ENCODE measurements at regions not wholly inside any gene's neighbourhood (a gene's known extent, or its start where the extent isn't known, plus 50 kb on each side); places are given as distances from the start of the nearest gene placed in this dataset.

DNA sequence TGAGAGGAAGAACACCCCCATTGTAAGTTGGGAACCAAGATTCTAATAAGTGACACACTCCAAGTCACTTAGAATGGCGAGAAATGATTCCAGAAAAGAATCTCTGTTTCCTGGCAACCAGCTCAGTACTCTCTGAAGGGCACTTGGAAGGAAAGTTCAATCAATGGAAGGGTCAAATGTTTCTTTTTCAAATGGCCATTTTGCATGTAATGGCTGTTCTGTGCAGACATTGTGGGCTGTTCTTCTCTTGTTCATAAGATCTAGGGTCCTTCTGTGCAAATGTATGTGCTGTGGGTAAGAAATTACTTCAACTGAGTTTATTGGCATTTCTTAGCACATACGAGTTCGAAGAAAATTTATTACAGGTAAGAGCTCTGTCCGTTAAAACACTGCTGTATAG, 145.3 kb downstream of the EVX1 start:
- no peak for TF ChIP-seq TEAD4 (IDR thresholded peaks at IDR 0.05)
- no peak for TF ChIP-seq EGR1 (IDR thresholded peaks at IDR 0.05)

DNA sequence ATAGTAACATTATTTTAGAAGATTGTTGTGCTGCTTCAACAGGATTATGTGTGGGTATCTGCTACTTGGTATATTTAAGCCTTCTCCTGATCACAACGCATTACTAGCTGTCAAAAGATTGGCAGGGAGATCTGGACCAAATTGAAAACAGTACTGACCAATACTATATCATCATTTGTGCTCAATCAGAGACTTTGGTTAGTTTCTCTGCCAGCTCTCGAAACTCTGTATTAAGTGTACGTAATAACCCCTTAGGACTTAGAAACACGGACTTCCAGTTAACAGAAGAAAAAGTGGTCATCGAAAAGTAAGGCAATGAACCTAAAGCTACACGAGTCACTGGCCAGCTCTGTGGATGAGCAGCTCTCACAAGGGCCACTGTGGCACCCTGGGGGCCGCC, 146.0 kb downstream of the EVX1 start:
- TF ChIP-seq EP300 (IDR thresholded peaks at IDR 0.05; ENCODE audit: borderline replicate concordance) = no peak
- no peak for TF ChIP-seq ZBTB7A (IDR thresholded peaks at IDR 0.05; ENCODE audit: low read depth)
- TF ChIP-seq YY1 (IDR thresholded peaks at IDR 0.05; ENCODE audit: low read depth) = no peak
- TF ChIP-seq, protein P1, sequence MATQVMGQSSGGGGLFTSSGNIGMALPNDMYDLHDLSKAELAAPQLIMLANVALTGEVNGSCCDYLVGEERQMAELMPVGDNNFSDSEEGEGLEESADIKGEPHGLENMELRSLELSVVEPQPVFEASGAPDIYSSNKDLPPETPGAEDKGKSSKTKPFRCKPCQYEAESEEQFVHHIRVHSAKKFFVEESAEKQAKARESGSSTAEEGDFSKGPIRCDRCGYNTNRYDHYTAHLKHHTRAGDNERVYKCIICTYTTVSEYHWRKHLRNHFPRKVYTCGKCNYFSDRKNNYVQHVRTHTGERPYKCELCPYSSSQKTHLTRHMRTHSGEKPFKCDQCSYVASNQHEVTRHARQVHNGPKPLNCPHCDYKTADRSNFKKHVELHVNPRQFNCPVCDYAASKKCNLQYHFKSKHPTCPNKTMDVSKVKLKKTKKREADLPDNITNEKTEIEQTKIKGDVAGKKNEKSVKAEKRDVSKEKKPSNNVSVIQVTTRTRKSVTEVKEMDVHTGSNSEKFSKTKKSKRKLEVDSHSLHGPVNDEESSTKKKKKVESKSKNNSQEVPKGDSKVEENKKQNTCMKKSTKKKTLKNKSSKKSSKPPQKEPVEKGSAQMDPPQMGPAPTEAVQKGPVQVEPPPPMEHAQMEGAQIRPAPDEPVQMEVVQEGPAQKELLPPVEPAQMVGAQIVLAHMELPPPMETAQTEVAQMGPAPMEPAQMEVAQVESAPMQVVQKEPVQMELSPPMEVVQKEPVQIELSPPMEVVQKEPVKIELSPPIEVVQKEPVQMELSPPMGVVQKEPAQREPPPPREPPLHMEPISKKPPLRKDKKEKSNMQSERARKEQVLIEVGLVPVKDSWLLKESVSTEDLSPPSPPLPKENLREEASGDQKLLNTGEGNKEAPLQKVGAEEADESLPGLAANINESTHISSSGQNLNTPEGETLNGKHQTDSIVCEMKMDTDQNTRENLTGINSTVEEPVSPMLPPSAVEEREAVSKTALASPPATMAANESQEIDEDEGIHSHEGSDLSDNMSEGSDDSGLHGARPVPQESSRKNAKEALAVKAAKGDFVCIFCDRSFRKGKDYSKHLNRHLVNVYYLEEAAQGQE (IDR thresholded peaks at IDR 0.05; ENCODE audit: low read depth) = no peak
- TF ChIP-seq NFIC (IDR thresholded peaks at IDR 0.05) = no peak
- TF ChIP-seq, protein P2, sequence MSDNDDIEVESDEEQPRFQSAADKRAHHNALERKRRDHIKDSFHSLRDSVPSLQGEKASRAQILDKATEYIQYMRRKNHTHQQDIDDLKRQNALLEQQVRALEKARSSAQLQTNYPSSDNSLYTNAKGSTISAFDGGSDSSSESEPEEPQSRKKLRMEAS (IDR thresholded peaks at IDR 0.05) = no peak
- no peak for TF ChIP-seq EGR1 (IDR thresholded peaks at IDR 0.05)
- TF ChIP-seq TAF1 (IDR thresholded peaks at IDR 0.05; ENCODE audit: low read depth) = no peak
- no peak for TF ChIP-seq FOXM1 (IDR thresholded peaks at IDR 0.05; ENCODE audit: borderline replicate concordance, low read depth)
- TF ChIP-seq, protein P3, sequence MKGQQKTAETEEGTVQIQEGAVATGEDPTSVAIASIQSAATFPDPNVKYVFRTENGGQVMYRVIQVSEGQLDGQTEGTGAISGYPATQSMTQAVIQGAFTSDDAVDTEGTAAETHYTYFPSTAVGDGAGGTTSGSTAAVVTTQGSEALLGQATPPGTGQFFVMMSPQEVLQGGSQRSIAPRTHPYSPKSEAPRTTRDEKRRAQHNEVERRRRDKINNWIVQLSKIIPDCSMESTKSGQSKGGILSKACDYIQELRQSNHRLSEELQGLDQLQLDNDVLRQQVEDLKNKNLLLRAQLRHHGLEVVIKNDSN (IDR thresholded peaks at IDR 0.05) = no peak
- no peak for TF ChIP-seq TCF12 (IDR thresholded peaks at IDR 0.05; ENCODE audit: low read depth)
- no peak for TF ChIP-seq RAD21 (IDR thresholded peaks at IDR 0.05; ENCODE audit: low read depth)
- no peak for TF ChIP-seq TEAD4 (IDR thresholded peaks at IDR 0.05)
- no peak for TF ChIP-seq CREB1 (IDR thresholded peaks at IDR 0.05; ENCODE audit: low read depth)
- no peak for TF ChIP-seq CEBPB (IDR thresholded peaks at IDR 0.05)

DNA sequence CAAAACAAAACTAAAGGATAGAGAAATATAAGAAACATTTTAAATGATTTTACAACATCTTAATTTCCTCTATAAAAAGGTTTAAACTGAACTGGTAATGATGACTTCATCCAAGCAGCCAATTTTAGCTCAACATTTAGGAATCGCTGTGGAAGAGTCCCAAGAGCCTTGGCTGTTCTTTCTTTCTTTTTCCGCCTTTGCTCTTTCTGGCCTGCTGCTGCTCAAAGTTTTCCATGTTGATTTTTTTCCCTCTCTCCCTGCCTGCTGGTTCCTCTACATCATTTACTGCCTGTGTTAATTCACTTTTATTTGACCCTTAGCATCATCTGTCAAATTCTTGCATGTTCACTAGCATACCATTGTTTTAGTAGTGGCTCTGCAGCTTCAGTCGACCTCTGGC, 146.9 kb downstream of the EVX1 start:
- TF ChIP-seq CEBPB (IDR thresholded peaks at IDR 0.05) (no peak), FOXM1 (IDR thresholded peaks at IDR 0.05; ENCODE audit: borderline replicate concordance, low read depth) (no peak), EGR1 (IDR thresholded peaks at IDR 0.05) (no peak), RAD21 (IDR thresholded peaks at IDR 0.05; ENCODE audit: low read depth) (no peak), TEAD4 (IDR thresholded peaks at IDR 0.05) (no peak), CREB1 (IDR thresholded peaks at IDR 0.05; ENCODE audit: low read depth) (no peak), NFIC (IDR thresholded peaks at IDR 0.05) (no peak), TCF12 (IDR thresholded peaks at IDR 0.05; ENCODE audit: low read depth) (no peak), ZBTB7A (IDR thresholded peaks at IDR 0.05; ENCODE audit: low read depth) (no peak), EP300 (IDR thresholded peaks at IDR 0.05; ENCODE audit: borderline replicate concordance) (no peak), TAF1 (IDR thresholded peaks at IDR 0.05; ENCODE audit: low read depth) (no peak), YY1 (IDR thresholded peaks at IDR 0.05; ENCODE audit: low read depth) (no peak)
- TF ChIP-seq, protein P2 (IDR thresholded peaks at IDR 0.05) = no peak
- TF ChIP-seq, protein P1 (IDR thresholded peaks at IDR 0.05; ENCODE audit: low read depth) = no peak
- TF ChIP-seq, protein P3 (IDR thresholded peaks at IDR 0.05) = no peak

DNA sequence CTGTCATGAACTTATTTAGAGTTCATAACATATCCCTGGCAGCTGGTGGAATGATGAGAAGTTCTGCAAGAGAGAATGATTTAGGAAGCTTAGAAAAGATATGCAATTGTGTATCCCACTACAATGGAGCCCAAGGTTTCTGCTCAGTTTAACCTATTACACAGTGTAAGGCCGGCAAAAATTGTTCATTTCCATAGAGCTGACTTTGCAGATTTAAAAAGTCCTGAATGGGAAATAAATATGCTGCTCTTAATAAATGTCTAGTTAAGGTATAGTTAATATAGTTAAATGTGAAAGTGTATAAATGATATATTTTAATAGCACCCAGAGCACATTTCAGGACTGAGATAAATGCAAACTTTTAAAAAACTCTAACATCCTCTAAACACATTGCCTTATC, 149.9 kb downstream of the EVX1 start:
- TF ChIP-seq CEBPB (IDR thresholded peaks at IDR 0.05) (no peak), ZBTB7A (IDR thresholded peaks at IDR 0.05; ENCODE audit: low read depth) (no peak)

DNA sequence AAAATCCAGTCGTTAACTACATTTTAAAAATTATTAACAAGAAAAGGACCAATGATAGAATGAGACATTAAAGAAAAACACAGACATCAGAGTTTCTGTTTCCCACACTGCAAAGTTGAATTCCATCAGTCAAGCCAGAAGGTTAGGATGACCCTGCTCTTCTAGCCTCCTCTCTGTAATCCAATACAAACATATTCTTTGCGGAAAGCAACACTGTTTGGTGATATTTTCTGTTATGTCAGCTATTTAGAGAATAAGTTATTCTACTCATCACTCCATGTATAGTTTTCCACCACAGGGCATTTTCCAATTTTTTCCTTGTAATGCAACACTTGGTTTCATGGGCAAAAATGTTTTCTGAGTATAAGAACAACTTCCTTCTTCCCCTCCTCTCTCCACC, 152.3 kb downstream of the EVX1 start:
- TF ChIP-seq RAD21 (IDR thresholded peaks at IDR 0.05; ENCODE audit: low read depth) (no peak), FOXM1 (IDR thresholded peaks at IDR 0.05; ENCODE audit: borderline replicate concordance, low read depth) (no peak), TEAD4 (IDR thresholded peaks at IDR 0.05) (no peak), CREB1 (IDR thresholded peaks at IDR 0.05; ENCODE audit: low read depth) (no peak), CEBPB (IDR thresholded peaks at IDR 0.05) (no peak), NFIC (IDR thresholded peaks at IDR 0.05) (no peak), TCF12 (IDR thresholded peaks at IDR 0.05; ENCODE audit: low read depth) (no peak)

DNA sequence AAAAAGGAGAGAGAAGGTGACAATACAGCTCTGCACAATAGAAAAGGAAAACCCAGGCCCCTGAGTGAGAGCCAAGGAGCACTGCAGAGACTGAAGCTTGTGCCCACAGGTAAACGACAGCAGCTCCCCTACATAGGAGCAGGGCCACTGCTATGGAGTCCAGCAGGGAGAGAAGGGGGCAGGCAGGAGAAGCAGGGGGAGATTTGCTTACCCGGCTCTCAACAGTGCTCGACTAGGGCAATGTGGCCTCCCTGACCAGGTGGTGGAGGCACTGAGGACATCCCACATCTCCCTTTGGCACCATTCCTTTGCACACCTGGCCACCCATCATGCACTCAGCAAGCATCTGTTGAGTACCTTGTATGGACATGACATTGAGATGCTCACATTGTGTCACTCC, 153.0 kb downstream of the EVX1 start:
- TF ChIP-seq, protein P3 (IDR thresholded peaks at IDR 0.05) = no peak
- TF ChIP-seq EP300 (IDR thresholded peaks at IDR 0.05; ENCODE audit: borderline replicate concordance) = no peak
- no peak for TF ChIP-seq TCF12 (IDR thresholded peaks at IDR 0.05; ENCODE audit: low read depth)
- no peak for TF ChIP-seq EGR1 (IDR thresholded peaks at IDR 0.05)
- TF ChIP-seq, protein P1 (IDR thresholded peaks at IDR 0.05; ENCODE audit: low read depth) = no peak
- no peak for TF ChIP-seq TAF1 (IDR thresholded peaks at IDR 0.05; ENCODE audit: low read depth)
- TF ChIP-seq YY1 (IDR thresholded peaks at IDR 0.05; ENCODE audit: low read depth) = no peak
- TF ChIP-seq FOXM1 (IDR thresholded peaks at IDR 0.05; ENCODE audit: borderline replicate concordance, low read depth) = no peak
- no peak for TF ChIP-seq ZBTB7A (IDR thresholded peaks at IDR 0.05; ENCODE audit: low read depth)
- no peak for TF ChIP-seq RAD21 (IDR thresholded peaks at IDR 0.05; ENCODE audit: low read depth)
- no peak for TF ChIP-seq NFIC (IDR thresholded peaks at IDR 0.05)
- TF ChIP-seq CEBPB (IDR thresholded peaks at IDR 0.05) = no peak
- no peak for TF ChIP-seq TEAD4 (IDR thresholded peaks at IDR 0.05)
- TF ChIP-seq, protein P2 (IDR thresholded peaks at IDR 0.05) = no peak
- no peak for TF ChIP-seq CREB1 (IDR thresholded peaks at IDR 0.05; ENCODE audit: low read depth)
